Activated CD8-positive, alpha-beta memory T cell treated with anti-CD3 and anti-CD28 coated beads for 36 hours (primary cell): ENCODE measurements at regions not wholly inside any gene's neighbourhood (a gene's known extent, or its start where the extent isn't known, plus 50 kb on each side); places are given as distances from the start of the nearest gene placed in this dataset.
"Not testable (repeated sequence)": the region's sequence is repeated elsewhere in the genome, so short reads cannot be mapped to it uniquely, and the experiment has no call there.

Source experiments
- CTCF ChIA-PET: fragments of 350-600 bp; sonication (Branson Sonifier 250); formaldehyde crosslinking; loops from one replicate; lab custom pipeline; 2021; ENCODE audit warnings: antibody characterized with exemption; lab: Charles Lee
- POLR2A ChIA-PET: fragments of 350-600 bp; sonication (Branson Sonifier 250); formaldehyde crosslinking; loops from one replicate; lab custom pipeline; 2021; ENCODE audit warnings: antibody characterized with exemption; lab: Charles Lee

DNA sequence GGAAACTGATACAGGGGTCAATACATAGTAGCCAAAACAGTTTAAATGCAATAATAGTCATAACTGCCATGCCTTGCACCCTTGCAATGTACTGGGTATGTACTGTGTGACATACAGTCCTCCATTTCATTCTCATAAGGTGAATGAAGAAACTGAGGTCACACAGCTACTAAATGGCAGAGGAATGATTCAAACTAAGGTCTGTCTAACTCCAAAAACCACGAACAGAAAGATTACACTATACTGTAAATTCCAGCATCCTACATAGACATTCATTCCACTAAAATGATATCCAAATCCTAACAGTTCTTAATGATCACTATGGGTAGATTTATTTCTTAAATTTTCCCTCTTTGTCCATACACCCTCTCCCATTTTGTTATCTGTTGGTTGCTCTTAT is 238.1 kb upstream of the SERP2 start:
- ChIA-PET CTCF (no interaction called here), POLR2A (no interaction called here)

DNA sequence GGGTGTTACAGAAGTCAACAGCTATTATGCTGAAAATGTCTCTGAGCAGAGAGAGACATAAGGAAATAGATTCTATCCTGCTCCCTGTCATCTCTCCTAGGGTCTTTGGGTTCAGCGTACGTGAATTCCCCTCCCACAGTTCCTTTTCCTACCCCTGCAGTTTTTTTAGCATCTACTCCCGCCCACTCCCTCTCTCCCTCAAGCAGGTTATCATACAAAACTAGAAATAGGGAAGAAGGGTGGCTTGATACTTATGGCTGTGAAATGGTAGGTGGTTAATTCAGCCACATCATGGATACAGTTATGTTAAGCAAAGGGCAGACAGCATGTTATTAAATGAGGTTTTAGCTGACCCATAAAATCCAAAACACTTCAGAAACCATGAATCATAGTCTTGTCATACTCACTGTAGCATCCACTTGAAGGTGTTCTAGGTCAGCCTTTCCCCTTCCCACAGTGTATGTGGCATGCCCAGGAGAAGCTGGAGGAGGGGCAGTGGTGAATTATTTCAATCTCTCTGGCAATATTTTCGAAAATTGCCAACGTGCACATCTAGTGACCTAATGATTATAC is 236.8 kb upstream of the SERP2 start:
- POLR2A ChIA-PET = no interaction called here
- CTCF ChIA-PET = no interaction called here

- CTCF ChIA-PET = no interaction called here
- POLR2A ChIA-PET = interaction anchor here (0.5 kb wide), 1 partner anchor 557 kb away, joined by 5 read pairs; no protein-coding TSS in a partner anchor
These were observed 236.2 kb upstream of the SERP2 start for GRCh38 chr13:44137466-44137865.

- ChIA-PET CTCF (no interaction called here), POLR2A (interaction anchor here (0.7 kb wide), 1 partner anchor 193 kb away, joined by 3 read pairs; no protein-coding TSS in a partner anchor)
These were observed 233.5 kb upstream of the SERP2 start for GRCh38 chr13:44140146-44140545.

DNA sequence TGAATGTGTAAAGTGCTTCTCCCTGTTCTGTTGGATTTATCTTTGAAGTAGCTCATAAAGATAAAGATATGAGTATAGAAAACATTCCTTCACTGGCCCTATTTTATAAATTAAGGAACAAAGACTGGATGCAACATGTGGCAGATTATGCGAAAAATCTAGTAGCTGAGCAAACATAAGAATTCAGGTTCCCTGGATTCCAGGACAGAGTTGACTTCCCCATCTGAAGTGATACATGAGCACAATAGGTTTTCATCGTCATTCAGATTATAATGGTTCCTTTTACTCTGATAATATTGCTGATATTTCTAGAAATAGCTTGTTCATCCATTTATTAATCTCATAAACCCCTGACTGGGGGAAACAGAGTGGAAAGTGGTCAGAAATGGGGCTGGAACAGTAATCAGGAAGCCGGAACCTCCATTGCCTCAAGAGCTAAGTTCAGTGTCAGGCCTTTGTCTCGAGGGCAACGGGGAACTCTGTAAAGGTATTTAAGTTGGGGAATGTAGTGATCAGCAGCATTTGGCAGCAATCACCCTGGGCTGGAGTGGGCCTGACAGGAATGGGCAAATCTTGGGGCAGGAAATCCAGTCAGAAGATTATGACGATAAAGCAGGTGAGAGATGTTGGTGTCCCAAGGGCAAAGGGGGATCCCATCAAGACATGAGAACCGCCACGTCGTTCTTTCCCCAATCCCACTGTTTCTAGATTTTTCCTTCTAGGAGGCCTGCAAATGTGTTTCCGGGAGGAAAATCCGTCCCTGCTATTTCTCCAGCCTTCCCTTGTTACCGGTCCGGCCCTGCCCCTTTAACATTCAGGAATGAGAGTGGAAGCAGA is 232.5 kb upstream of the SERP2 start:
- ChIA-PET POLR2A (interaction anchor here (1.0 kb wide), 1 partner anchor 118 kb away, joined by 3 read pairs; no protein-coding TSS in a partner anchor), CTCF (interaction anchor here (1.0 kb wide), 1 partner anchor 296 kb away, joined by 3 read pairs; no protein-coding TSS in a partner anchor)

DNA sequence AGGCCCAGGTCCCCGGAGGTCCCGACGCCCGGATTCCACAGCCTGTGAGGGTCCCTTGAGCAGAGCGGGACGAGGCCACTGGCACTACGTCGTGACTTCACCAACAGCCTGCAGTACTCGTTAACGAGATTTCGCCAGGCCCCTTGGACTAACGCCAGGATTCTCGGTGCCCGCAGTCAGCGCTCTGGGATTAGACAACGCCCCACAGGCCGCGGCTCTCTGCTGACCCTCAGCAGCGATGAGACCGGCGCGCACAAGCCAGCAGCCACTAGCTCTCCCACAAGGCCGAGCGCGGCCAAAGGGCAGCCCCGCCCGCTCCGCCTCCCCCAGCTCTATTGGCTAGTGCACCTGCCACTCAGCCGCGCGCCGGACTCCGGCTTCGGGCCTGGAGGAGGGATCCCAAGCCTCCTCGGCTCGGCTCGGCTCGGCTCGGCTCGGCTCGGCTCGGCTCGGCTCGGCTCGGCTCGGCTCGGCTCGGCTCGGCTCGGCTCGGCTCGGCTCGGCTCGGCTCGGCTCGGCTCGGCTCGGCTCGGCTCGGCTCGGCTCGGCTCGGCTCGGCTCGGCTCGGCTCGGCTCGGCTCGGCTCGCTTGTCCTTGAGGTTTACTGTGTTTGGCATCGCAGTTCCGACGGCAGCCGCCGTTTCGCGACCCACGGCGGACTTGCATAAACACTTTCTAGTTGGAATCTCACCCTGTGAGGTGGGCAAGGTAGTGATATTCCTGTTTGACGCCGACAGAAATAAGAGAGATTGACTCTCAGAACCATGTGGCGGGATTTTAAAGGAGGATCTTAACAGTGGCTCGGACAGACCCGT is 231.7 kb upstream of the SERP2 start:
- ChIA-PET CTCF (interaction anchor here (1.0 kb wide), 1 partner anchor 295 kb away, joined by 3 read pairs; no protein-coding TSS in a partner anchor), POLR2A (interaction anchor here (1.0 kb wide), 1 partner anchor 117 kb away, joined by 3 read pairs; no protein-coding TSS in a partner anchor)

DNA sequence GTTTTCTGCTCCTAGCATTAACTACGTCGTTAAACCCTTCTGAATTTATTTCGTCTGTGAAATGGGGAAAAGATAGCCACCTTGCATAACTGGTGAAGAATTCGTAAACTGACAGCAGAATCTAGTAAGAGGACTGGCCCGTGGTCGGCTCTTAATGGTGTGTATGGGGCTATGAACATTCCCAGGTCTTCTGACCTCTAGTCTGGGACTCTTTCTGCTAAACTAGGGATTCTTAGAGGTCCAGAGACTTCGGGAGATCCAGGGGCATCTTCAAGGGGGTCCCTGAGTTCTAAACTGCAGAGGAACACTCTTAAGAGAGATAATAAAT is 231.1 kb upstream of the SERP2 start:
- CTCF ChIA-PET = no interaction called here

GRCh38 chr13:44142941-44143665 is 230.5 kb upstream of the SERP2 start:
- ChIA-PET POLR2A (interaction anchor here (0.5 kb wide), 1 partner anchor 215 kb away, joined by 7 read pairs; no protein-coding TSS in a partner anchor), CTCF (no interaction called here)

More for the DNA sequence above, 231.1 kb upstream of the SERP2 start:
- POLR2A ChIA-PET = interaction anchor here (0.5 kb wide), 1 partner anchor 215 kb away, joined by 7 read pairs; no protein-coding TSS in a partner anchor

DNA sequence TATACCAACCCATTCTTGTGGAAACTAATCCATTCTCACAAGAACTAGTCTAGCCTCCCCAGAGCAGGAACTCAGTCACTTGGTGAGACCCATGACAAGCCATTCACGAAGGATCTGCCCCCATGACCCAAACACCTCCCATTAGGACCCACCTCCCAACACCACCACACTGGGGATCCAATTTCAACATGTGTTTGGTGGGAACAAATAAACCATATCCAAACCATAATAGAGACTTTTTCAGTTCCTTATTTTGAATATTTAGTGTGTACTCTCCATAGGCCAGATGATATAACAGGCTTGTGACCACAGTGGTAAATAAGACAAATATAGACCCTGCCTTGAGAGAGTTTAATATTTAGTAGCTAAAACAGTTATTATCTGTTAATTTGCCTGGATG is 227.5 kb upstream of the SERP2 start:
- ChIA-PET POLR2A (no interaction called here), CTCF (no interaction called here)

- ChIA-PET CTCF (no interaction called here), POLR2A (no interaction called here)
These were observed 226.4 kb upstream of the SERP2 start for GRCh38 chr13:44147233-44147632.

- ChIA-PET CTCF (no interaction called here), POLR2A (no interaction called here)
These were observed 226.0 kb upstream of the SERP2 start for GRCh38 chr13:44147648-44148047.

GRCh38 chr13:44148159-44148914 is 225.3 kb upstream of the SERP2 start:
- ChIA-PET CTCF (no interaction called here), POLR2A (no interaction called here)

- CTCF ChIA-PET, POLR2A ChIA-PET: not testable (repeated sequence)
These were observed 224.4 kb upstream of the SERP2 start for GRCh38 chr13:44149231-44149630.

- CTCF ChIA-PET = no interaction called here
- POLR2A ChIA-PET = no interaction called here
These were observed 223.8 kb upstream of the SERP2 start for GRCh38 chr13:44149821-44150220.

GRCh38 chr13:44151474-44151873 is 222.2 kb upstream of the SERP2 start:
- ChIA-PET POLR2A (no interaction called here), CTCF (no interaction called here)

DNA sequence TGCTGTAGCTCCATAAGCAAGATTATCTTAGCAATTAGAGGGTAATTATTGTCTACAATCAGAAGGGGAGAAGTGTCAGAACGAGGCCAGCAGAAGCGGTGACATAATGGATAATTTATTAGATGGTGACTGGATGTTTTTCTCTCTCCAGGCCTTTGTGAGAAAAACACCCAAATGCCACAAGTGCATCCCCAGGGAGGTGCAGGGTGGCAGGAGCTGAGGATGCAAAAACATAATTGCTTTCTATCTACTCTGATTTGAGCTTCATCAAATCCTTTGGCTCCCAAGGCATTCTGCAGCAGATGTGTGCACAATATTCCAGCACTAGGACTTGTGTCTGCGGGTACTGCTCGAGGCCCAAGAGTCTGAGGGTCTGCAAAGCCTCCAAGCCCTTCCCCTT is 220.1 kb upstream of the SERP2 start:
- ChIA-PET CTCF (no interaction called here), POLR2A (no interaction called here)

- CTCF ChIA-PET = no interaction called here
- POLR2A ChIA-PET = no interaction called here
These were observed 218.0 kb upstream of the SERP2 start for GRCh38 chr13:44155422-44156293.

DNA sequence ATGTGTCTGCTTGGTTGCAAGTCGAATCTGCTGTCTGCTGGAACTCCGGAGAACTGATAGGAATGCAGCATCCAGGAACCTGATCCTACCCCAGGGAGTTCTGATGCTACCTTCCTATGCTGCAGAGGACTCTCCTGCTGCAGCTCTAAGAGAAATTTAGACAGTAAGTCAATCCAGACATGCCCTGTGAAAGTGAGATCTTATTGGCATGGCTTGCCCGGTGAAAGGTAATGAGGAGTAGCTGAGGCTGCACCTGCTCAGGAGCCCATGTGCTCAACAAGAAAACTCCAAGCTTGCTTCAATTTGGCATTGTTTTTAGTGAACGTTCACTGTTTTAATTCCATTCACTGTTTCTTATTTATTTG is 217.3 kb upstream of the SERP2 start:
- CTCF ChIA-PET = no interaction called here
- POLR2A ChIA-PET = no interaction called here
